ENCODE measurements at regions not wholly inside any gene's neighbourhood (a gene's known extent, or its start where the extent isn't known, plus 50 kb on each side); places are given as distances from the start of the nearest gene placed in this dataset.

- intact Hi-C loops (cut with DNase I; ENCODE audit: low total_unique reads), result no loop called here
- no peaks in the 10 kb centered on the region for H3K4me1 ChIP-seq
- no peaks in the 10 kb centered on the region for H3K9me3 ChIP-seq
- H3K36me3 ChIP-seq, result peaks cover 0 to 20% (median 3%) of the 10 kb centered on the region in 4 donors
- H3K27ac ChIP-seq, result no peak overlapping the region
- no peak overlapping the region for H3K4me3 ChIP-seq
- TF ChIP-seq POLR2AphosphoS5 (IDR thresholded peaks at IDR 0.05) (no peak), POLR2A (IDR thresholded peaks at IDR 0.05) (no peak), EP300 (IDR thresholded peaks at IDR 0.05) (no peak), CTCF (IDR thresholded peaks at IDR 0.05) (no peak)
- DNase-seq, result no peak
- H3K27me3 ChIP-seq, result no peaks in the 10 kb centered on the region
These were observed 126.8 kb upstream of the ODAD2 start for GRCh38 chr10:28125701-28126100.

- Histone ChIP-seq H3K27ac (no peak overlapping the region), H3K4me1 (peaks cover 0 to 15% (median 0%) of the 10 kb centered on the region in 4 donors), H3K36me3 (peaks cover 0 to 10% (median 3%) of the 10 kb centered on the region in 4 donors), H3K4me3 (no peak overlapping the region), H3K9me3 (no peaks in the 10 kb centered on the region), H3K27me3 (no peaks in the 10 kb centered on the region)
- 55 to 64% (median 58%) methylated on average over 4 of the region's 4 CpGs for WGBS, 5 donors
- DNase-seq, result no peak
- intact Hi-C loops (cut with DNase I; ENCODE audit: low total_unique reads), result no loop called here
- no peak for TF ChIP-seq CTCF (IDR thresholded peaks at IDR 0.05)
- TF ChIP-seq POLR2A (IDR thresholded peaks at IDR 0.05), result no peak
- TF ChIP-seq EP300 (IDR thresholded peaks at IDR 0.05), result no peak
- TF ChIP-seq POLR2AphosphoS5 (IDR thresholded peaks at IDR 0.05), result no peak
These were observed 121.9 kb upstream of the ODAD2 start for GRCh38 chr10:28120795-28121194.

- intact Hi-C loops (cut with DNase I; ENCODE audit: low total_unique reads), result no loop called here
- no peaks in the 10 kb centered on the region for H3K27me3 ChIP-seq
- no peak overlapping the region for H3K4me3 ChIP-seq
- H3K4me1 ChIP-seq, result peaks cover 0 to 15% (median 0%) of the 10 kb centered on the region in 4 donors
- DNase-seq, result no peak
- TF ChIP-seq CTCF (IDR thresholded peaks at IDR 0.05) (no peak), POLR2AphosphoS5 (IDR thresholded peaks at IDR 0.05) (no peak), POLR2A (IDR thresholded peaks at IDR 0.05) (no peak)
- no peak overlapping the region for H3K27ac ChIP-seq
- H3K9me3 ChIP-seq, result no peaks in the 10 kb centered on the region
- peaks cover 0 to 10% (median 3%) of the 10 kb centered on the region in 4 donors for H3K36me3 ChIP-seq
- WGBS, 5 donors, result 58 to 78% (median 68%) methylated on average over 6 of the region's 6 CpGs
These were observed 121.3 kb upstream of the ODAD2 start for GRCh38 chr10:28120043-28120749.

- H3K27ac ChIP-seq, result no peak overlapping the region
- peaks cover 0 to 15% (median 0%) of the 10 kb centered on the region in 4 donors for H3K4me1 ChIP-seq
- 89 to 96% (median 93%) methylated on average over 1 of the region's 1 CpG for WGBS, 5 donors
- TF ChIP-seq POLR2A (IDR thresholded peaks at IDR 0.05) (no peak), POLR2AphosphoS5 (IDR thresholded peaks at IDR 0.05) (no peak), CTCF (IDR thresholded peaks at IDR 0.05) (no peak), EP300 (IDR thresholded peaks at IDR 0.05) (no peak)
- no peaks in the 10 kb centered on the region for H3K27me3 ChIP-seq
- H3K4me3 ChIP-seq, result no peak overlapping the region
- H3K9me3 ChIP-seq, result no peaks in the 10 kb centered on the region
- H3K36me3 ChIP-seq, result peaks cover 0 to 10% (median 3%) of the 10 kb centered on the region in 4 donors
- intact Hi-C loops (cut with DNase I; ENCODE audit: low total_unique reads), result no loop called here
- no peak for DNase-seq
These were observed 120.2 kb upstream of the ODAD2 start for GRCh38 chr10:28118985-28119628.
